ENCODE measurements at regions not wholly inside any gene's neighbourhood (a gene's known extent, or its start where the extent isn't known, plus 50 kb on each side); places are given as distances from the start of the nearest gene placed in this dataset.
"Not testable (repeated sequence)": the region's sequence is repeated elsewhere in the genome, so short reads cannot be mapped to it uniquely, and the experiment has no call there.

DNA sequence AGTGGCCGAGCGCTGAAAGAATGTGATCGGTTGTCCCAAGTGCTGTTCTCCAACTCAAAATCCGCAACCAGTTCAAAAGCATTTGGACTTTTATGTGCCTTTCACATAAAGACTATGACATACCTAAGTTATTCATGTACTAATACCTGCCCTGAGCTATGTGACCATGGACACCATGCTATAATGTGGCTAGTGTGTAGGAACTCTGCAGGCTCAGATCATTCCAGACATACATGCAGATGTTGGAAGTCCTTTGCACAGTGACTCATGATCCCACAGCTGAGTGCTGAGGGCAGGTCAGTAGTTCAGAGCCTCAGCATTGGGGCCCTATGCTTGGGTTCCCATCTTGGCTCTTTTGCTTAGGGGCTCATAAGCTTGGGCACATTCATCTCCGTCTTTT is 95.4 kb downstream of the IGLL1 start:
- intact Hi-C loops (cut with micrococcal nuclease; ENCODE audit: unreplicated experiment), result no loop called here
- no peaks in the 10 kb centered on the region for H4K20me1 ChIP-seq (ENCODE audit: insufficient read depth)
- no peaks in the 10 kb centered on the region for H3K79me2 ChIP-seq (ENCODE audit: low read depth)
- H3F3A ChIP-seq (ENCODE audit: insufficient read depth, low read depth), result no peaks in the 10 kb centered on the region
- H3K4me1 ChIP-seq (replicated peaks; ENCODE audit: insufficient read depth), result no peaks in the 10 kb centered on the region
- no peaks in the 10 kb centered on the region for H3K9me3 ChIP-seq (ENCODE audit: insufficient read depth, low read depth)
- no peak overlapping the region for H3K4me3 ChIP-seq
- H3K9me2 ChIP-seq (ENCODE audit: insufficient read depth), result no peaks in the 10 kb centered on the region
- H3K27me3 ChIP-seq (ENCODE audit: insufficient read depth, low read depth), result peaks cover 79% of the 10 kb centered on the region
- TF ChIP-seq, protein P1, sequence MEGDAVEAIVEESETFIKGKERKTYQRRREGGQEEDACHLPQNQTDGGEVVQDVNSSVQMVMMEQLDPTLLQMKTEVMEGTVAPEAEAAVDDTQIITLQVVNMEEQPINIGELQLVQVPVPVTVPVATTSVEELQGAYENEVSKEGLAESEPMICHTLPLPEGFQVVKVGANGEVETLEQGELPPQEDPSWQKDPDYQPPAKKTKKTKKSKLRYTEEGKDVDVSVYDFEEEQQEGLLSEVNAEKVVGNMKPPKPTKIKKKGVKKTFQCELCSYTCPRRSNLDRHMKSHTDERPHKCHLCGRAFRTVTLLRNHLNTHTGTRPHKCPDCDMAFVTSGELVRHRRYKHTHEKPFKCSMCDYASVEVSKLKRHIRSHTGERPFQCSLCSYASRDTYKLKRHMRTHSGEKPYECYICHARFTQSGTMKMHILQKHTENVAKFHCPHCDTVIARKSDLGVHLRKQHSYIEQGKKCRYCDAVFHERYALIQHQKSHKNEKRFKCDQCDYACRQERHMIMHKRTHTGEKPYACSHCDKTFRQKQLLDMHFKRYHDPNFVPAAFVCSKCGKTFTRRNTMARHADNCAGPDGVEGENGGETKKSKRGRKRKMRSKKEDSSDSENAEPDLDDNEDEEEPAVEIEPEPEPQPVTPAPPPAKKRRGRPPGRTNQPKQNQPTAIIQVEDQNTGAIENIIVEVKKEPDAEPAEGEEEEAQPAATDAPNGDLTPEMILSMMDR (conservative IDR thresholded peaks at IDR 0.05), result no peak
- no peak for TF ChIP-seq EZH2 (IDR thresholded peaks at IDR 0.05; ENCODE audit: low read depth)
- H3K36me3 ChIP-seq (ENCODE audit: low read depth), result no peaks in the 10 kb centered on the region
- no peak overlapping the region for H3K4me2 ChIP-seq
- H2AFZ ChIP-seq, result no peak overlapping the region
- ChIA-PET CTCF (no interaction called here), POLR2A (ENCODE audit: unreplicated experiment) (no interaction called here)
- no TSS peak for BruUV-seq (replicated peaks)
- H3K27ac ChIP-seq, result no peak overlapping the region
- DNase-seq, result no peak

GRCh38 chr22:23481369-23481768 is 98.7 kb downstream of the IGLL1 start:
- Histone ChIP-seq H3K4me1 (replicated peaks; ENCODE audit: insufficient read depth) (no peaks in the 10 kb centered on the region), H3K27ac (no peak overlapping the region), H4K20me1 (ENCODE audit: insufficient read depth) (no peaks in the 10 kb centered on the region), H3K79me2 (ENCODE audit: low read depth) (no peaks in the 10 kb centered on the region), H3K36me3 (ENCODE audit: low read depth) (no peaks in the 10 kb centered on the region), H3K27me3 (ENCODE audit: insufficient read depth, low read depth) (peaks cover 80% of the 10 kb centered on the region), H3K4me3 (no peak overlapping the region), H3K9me3 (ENCODE audit: insufficient read depth, low read depth) (no peaks in the 10 kb centered on the region), H2AFZ (no peak overlapping the region), H3K4me2 (no peak overlapping the region), H3F3A (ENCODE audit: insufficient read depth, low read depth) (no peaks in the 10 kb centered on the region), H3K9me2 (ENCODE audit: insufficient read depth) (no peaks in the 10 kb centered on the region)
- no TSS peak for BruUV-seq (replicated peaks)
- CTCF ChIA-PET, result no interaction called here
- TF ChIP-seq, protein P1 (conservative IDR thresholded peaks at IDR 0.05), result no peak
- no peak for TF ChIP-seq EZH2 (IDR thresholded peaks at IDR 0.05; ENCODE audit: low read depth)
- intact Hi-C loops (cut with micrococcal nuclease; ENCODE audit: unreplicated experiment), result no loop called here
- no peak for DNase-seq
- POLR2A ChIA-PET (ENCODE audit: unreplicated experiment), result interaction anchor here (0.6 kb wide), 1 partner anchor 181 kb away, joined by 3 read pairs; no protein-coding TSS in a partner anchor

DNA sequence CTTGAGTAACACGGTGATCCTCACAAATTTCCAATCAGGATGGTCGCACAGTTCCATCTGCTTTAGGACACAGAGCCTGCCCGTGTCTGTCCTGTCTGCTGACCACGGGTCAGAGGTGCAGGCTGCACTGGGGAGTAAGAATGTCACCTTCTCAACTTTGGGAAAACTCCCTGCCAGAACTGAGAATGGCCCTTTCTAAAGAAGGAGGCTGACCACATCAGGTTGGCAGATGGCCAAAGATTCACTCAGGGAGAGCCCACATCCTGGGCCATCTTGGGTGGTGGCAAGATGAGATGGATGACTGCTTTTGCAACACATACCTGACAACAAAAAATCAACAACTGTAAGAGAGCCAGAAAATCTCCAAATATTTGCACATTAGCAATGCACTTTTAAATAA is 101.9 kb downstream of the IGLL1 start:
- TF ChIP-seq EZH2 (IDR thresholded peaks at IDR 0.05; ENCODE audit: low read depth), result no peak
- TF ChIP-seq, protein P1 (conservative IDR thresholded peaks at IDR 0.05), result no peak
- Histone ChIP-seq H3K27me3 (ENCODE audit: insufficient read depth, low read depth) (peaks cover 64% of the 10 kb centered on the region), H3K4me2 (no peak overlapping the region), H3K27ac (no peak overlapping the region), H3F3A (ENCODE audit: insufficient read depth, low read depth) (no peaks in the 10 kb centered on the region), H4K20me1 (ENCODE audit: insufficient read depth) (no peaks in the 10 kb centered on the region), H3K36me3 (ENCODE audit: low read depth) (no peaks in the 10 kb centered on the region), H2AFZ (no peak overlapping the region), H3K9me3 (ENCODE audit: insufficient read depth, low read depth) (no peaks in the 10 kb centered on the region), H3K4me1 (replicated peaks; ENCODE audit: insufficient read depth) (no peaks in the 10 kb centered on the region), H3K79me2 (ENCODE audit: low read depth) (no peaks in the 10 kb centered on the region), H3K9me2 (ENCODE audit: insufficient read depth) (no peaks in the 10 kb centered on the region), H3K4me3 (no peak overlapping the region)
- ChIA-PET POLR2A (ENCODE audit: unreplicated experiment) (no interaction called here), CTCF (no interaction called here)
- no peak for DNase-seq
- intact Hi-C loops (cut with micrococcal nuclease; ENCODE audit: unreplicated experiment), result no loop called here
- BruUV-seq (replicated peaks), result no TSS peak

DNA sequence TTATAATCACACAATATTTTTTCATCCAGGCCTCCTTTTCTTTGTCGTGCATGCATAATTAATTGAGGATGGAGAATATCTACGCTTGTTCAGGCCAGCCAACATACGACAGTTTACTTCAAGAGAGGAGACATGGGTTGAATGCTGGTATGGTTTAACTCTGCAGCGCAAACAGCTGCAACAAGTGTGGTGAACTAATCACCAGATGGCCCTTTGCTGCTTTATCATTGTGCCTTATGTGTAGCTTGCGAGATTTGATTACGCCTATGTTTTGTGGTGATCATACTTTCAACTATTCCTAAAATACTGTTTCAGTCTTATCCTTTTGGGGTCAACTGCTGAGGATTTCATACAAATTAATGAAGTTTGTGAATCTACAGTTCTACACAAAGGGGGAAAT is 105.6 kb downstream of the IGLL1 start:
- H3K27me3 ChIP-seq (ENCODE audit: insufficient read depth, low read depth), result peaks cover 60% of the 10 kb centered on the region
- intact Hi-C loops (cut with micrococcal nuclease; ENCODE audit: unreplicated experiment); CTCF ChIA-PET; H3K79me2 ChIP-seq (ENCODE audit: low read depth); DNase-seq; H3K9me3 ChIP-seq (ENCODE audit: insufficient read depth, low read depth); H3F3A ChIP-seq (ENCODE audit: insufficient read depth, low read depth); H3K9me2 ChIP-seq (ENCODE audit: insufficient read depth); H3K4me3 ChIP-seq; H3K27ac ChIP-seq; H2AFZ ChIP-seq; POLR2A ChIA-PET (ENCODE audit: unreplicated experiment); H3K36me3 ChIP-seq (ENCODE audit: low read depth); H3K4me1 ChIP-seq (replicated peaks; ENCODE audit: insufficient read depth); H3K4me2 ChIP-seq; BruUV-seq (replicated peaks); H4K20me1 ChIP-seq (ENCODE audit: insufficient read depth): not testable (repeated sequence)

All from PC-9 (cell line).